ENCODE measurements at regions not wholly inside any gene's neighbourhood (a gene's known extent, or its start where the extent isn't known, plus 50 kb on each side); places are given as distances from the start of the nearest gene placed in this dataset.

- TF ChIP-seq CTCF (IDR thresholded peaks at IDR 0.05), result no peak
- no peak for TF ChIP-seq POLR2A (IDR thresholded peaks at IDR 0.05)
These were observed 183.1 kb downstream of the UACA start for GRCh38 chr15:70580286-70580685.
